ENCODE measurements at regions not wholly inside any gene's neighbourhood (a gene's known extent, or its start where the extent isn't known, plus 50 kb on each side); places are given as distances from the start of the nearest gene placed in this dataset.
"Not testable (repeated sequence)": the region's sequence is repeated elsewhere in the genome, so short reads cannot be mapped to it uniquely, and the experiment has no call there.

GRCh38 chr20:4441871-4442270 is 192.8 kb upstream of the ADRA1D start:
- H3K4me3 ChIP-seq (ENCODE audit: low read depth, low read length): no peak overlapping the region

- H3K4me3 ChIP-seq (ENCODE audit: low read depth, low read length): no peak overlapping the region
Observed at GRCh38 chr20:4441191-4441590, 192.1 kb upstream of the ADRA1D start.

GRCh38 chr20:4439461-4439860 is 190.4 kb upstream of the ADRA1D start:
- H3K4me3 ChIP-seq (ENCODE audit: low read depth, low read length): no peak overlapping the region

GRCh38 chr20:4437131-4437530 is 188.0 kb upstream of the ADRA1D start:
- no peak overlapping the region for H3K4me3 ChIP-seq (ENCODE audit: low read depth, low read length)

- H3K4me3 ChIP-seq (ENCODE audit: low read depth, low read length): no peak overlapping the region
Observed at GRCh38 chr20:4435671-4436455, 186.8 kb upstream of the ADRA1D start.

- H3K4me3 ChIP-seq (ENCODE audit: low read depth, low read length): no peak overlapping the region
Observed at GRCh38 chr20:4435225-4435624, 186.1 kb upstream of the ADRA1D start.

GRCh38 chr20:4434681-4435080 is 185.6 kb upstream of the ADRA1D start:
- H3K4me3 ChIP-seq (ENCODE audit: low read depth, low read length): no peak overlapping the region

- no peak overlapping the region for H3K4me3 ChIP-seq (ENCODE audit: low read depth, low read length)
Observed at GRCh38 chr20:4431446-4431845, 182.4 kb upstream of the ADRA1D start.

- not testable (repeated sequence) for H3K4me3 ChIP-seq (ENCODE audit: low read depth, low read length)
Observed at GRCh38 chr20:4430826-4431225, 181.7 kb upstream of the ADRA1D start.

- no peak overlapping the region for H3K4me3 ChIP-seq (ENCODE audit: low read depth, low read length)
Observed at GRCh38 chr20:4427940-4428586, 179.0 kb upstream of the ADRA1D start.

GRCh38 chr20:4418141-4418540 is 169.1 kb upstream of the ADRA1D start:
- H3K4me3 ChIP-seq (ENCODE audit: low read depth, low read length): no peak overlapping the region

- no peak overlapping the region for H3K4me3 ChIP-seq (ENCODE audit: low read depth, low read length)
Observed at GRCh38 chr20:4415281-4415680, 166.2 kb upstream of the ADRA1D start.

- no peak overlapping the region for H3K4me3 ChIP-seq (ENCODE audit: low read depth, low read length)
Observed at GRCh38 chr20:4413314-4414049, 164.4 kb upstream of the ADRA1D start.

- no peak overlapping the region for H3K4me3 ChIP-seq (ENCODE audit: low read depth, low read length)
Observed at GRCh38 chr20:4412216-4412615, 163.1 kb upstream of the ADRA1D start.

- no peak overlapping the region for H3K4me3 ChIP-seq (ENCODE audit: low read depth, low read length)
Observed at GRCh38 chr20:4411744-4412143, 162.7 kb upstream of the ADRA1D start.

- H3K4me3 ChIP-seq (ENCODE audit: low read depth, low read length): no peak overlapping the region
Observed at GRCh38 chr20:4406627-4407026, 157.5 kb upstream of the ADRA1D start.

- H3K4me3 ChIP-seq (ENCODE audit: low read depth, low read length): no peak overlapping the region
Observed at GRCh38 chr20:4401601-4402000, 152.5 kb upstream of the ADRA1D start.

GRCh38 chr20:4384961-4385360 is 135.9 kb upstream of the ADRA1D start:
- H3K4me3 ChIP-seq (ENCODE audit: low read depth, low read length): no peak overlapping the region

- no peak overlapping the region for H3K4me3 ChIP-seq (ENCODE audit: low read depth, low read length)
Observed at GRCh38 chr20:4383961-4384360, 134.9 kb upstream of the ADRA1D start.

- no peak overlapping the region for H3K4me3 ChIP-seq (ENCODE audit: low read depth, low read length)
Observed at GRCh38 chr20:4375881-4376280, 126.8 kb upstream of the ADRA1D start.

GRCh38 chr20:4373454-4373853 is 124.4 kb upstream of the ADRA1D start:
- H3K4me3 ChIP-seq (ENCODE audit: low read depth, low read length): no peak overlapping the region

Measured in iPS-11a (cell line).